ENCODE measurements at regions not wholly inside any gene's neighbourhood (a gene's known extent, or its start where the extent isn't known, plus 50 kb on each side); places are given as distances from the start of the nearest gene placed in this dataset.

DNA sequence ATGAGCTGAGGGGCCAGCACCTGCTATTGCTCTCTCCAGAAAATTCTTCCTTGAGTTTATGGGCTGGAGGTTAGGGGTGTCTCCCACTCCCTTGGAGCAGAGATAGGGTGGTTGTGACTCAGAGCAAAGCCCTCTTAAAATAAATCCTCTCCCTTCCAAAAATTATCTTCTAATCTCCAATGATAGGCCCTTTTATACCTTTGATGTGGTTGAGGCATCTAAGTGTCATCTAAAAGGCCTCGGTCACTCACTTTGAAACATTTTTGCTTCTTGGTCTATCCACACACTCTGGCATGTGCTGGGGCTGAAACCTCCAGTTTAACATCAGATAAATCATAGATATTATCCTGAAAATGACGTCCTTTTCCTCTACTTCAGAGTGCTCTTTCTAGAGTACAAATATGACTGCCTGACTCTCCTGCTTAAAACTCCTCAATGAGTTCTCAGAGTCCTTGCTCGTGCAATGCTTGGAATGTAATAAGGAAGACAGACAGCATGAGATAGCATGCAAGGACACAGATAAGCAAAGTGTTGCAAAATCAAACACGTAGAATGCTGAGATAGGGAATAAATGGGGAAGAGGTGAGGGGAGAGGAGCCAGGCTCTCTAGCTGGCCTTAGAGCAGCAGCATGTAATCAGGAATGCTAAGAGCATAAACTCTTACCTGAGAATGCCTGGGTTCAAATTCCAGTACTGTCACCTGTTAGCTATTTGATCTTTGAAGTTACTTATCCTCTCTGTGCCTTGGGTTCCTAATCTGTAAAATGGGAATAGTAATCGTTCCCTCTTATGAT is 374.1 kb upstream of the CITED2 start:
- TF ChIP-seq, protein P1, sequence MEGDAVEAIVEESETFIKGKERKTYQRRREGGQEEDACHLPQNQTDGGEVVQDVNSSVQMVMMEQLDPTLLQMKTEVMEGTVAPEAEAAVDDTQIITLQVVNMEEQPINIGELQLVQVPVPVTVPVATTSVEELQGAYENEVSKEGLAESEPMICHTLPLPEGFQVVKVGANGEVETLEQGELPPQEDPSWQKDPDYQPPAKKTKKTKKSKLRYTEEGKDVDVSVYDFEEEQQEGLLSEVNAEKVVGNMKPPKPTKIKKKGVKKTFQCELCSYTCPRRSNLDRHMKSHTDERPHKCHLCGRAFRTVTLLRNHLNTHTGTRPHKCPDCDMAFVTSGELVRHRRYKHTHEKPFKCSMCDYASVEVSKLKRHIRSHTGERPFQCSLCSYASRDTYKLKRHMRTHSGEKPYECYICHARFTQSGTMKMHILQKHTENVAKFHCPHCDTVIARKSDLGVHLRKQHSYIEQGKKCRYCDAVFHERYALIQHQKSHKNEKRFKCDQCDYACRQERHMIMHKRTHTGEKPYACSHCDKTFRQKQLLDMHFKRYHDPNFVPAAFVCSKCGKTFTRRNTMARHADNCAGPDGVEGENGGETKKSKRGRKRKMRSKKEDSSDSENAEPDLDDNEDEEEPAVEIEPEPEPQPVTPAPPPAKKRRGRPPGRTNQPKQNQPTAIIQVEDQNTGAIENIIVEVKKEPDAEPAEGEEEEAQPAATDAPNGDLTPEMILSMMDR (IDR thresholded peaks at IDR 0.05): no peak
- peak in 1 of 2 donors; percentile 30 for TF ChIP-seq POLR2A (IDR thresholded peaks at IDR 0.05)

Data from Peyer's patch (tissue), 4 donors.